Fibroblast of lung (primary cell): ENCODE measurements at regions not wholly inside any gene's neighbourhood (a gene's known extent, or its start where the extent isn't known, plus 50 kb on each side); places are given as distances from the start of the nearest gene placed in this dataset.
A peak's percentile ranks its signal among the peaks of the same experiment; 100 is the strongest.

Source experiments
- DNase-seq, 2 donors: peaks; one replicate each; pipeline versions ENCODE4 v3.0.0 to v3.0.0-alpha.2; 2010; ENCODE audit warnings: low read depth in 2 of 2
- H2AFZ ChIP-seq: 2 replicates; pipeline ENCODE4 v1.5.1; 2012; ENCODE audit warnings: low read length, control low read depth, inconsistent platforms
- H3K27ac ChIP-seq: 2 replicates; pipeline ENCODE4 v1.5.1; 2011; ENCODE audit warnings: low read length, control low read depth; ENCODE audit not compliant: insufficient read depth
- H3K27me3 ChIP-seq: 2 replicates; pipeline ENCODE4 v1.5.1; 2011; ENCODE audit warnings: mild to moderate bottlenecking, low read length; ENCODE audit not compliant: control insufficient read depth, insufficient read depth
- H3K36me3 ChIP-seq: 2 replicates; pipeline ENCODE4 v1.5.1; 2011; ENCODE audit warnings: low read length; ENCODE audit not compliant: control insufficient read depth, insufficient read depth
- H3K4me1 ChIP-seq: 2 replicates; pipeline ENCODE4 v1.5.1; 2011; ENCODE audit warnings: low read length; ENCODE audit not compliant: control insufficient read depth, insufficient read depth; ENCODE audit errors: extremely low read depth
- H3K4me2 ChIP-seq: 2 replicates; pipeline ENCODE4 v1.5.1; 2011; ENCODE audit warnings: low read length, control low read depth; ENCODE audit not compliant: insufficient read depth; ENCODE audit errors: extremely low read depth
- H3K4me3 ChIP-seq, 4 experiments: fragments of 200-600 bp in 1 of 4; sonication (generic) in 1 of 4; replicated peaks in 1 of 4; 2 replicates each; pipeline ENCODE4 v1.5.1; 2011 to 2016; ENCODE audit warnings: low read length in 4 of 4, low read depth in 3 of 4, mild to moderate bottlenecking in 3 of 4, control low read depth in 2 of 4, inconsistent platforms in 1 of 4, mixed read lengths in 1 of 4; ENCODE audit not compliant: insufficient read depth in 1 of 4; ENCODE audit errors: control extremely low read depth in 1 of 4
- H3K79me2 ChIP-seq: 2 replicates; pipeline ENCODE4 v1.5.1; 2012; ENCODE audit warnings: mild to moderate bottlenecking, low read length, inconsistent platforms; ENCODE audit not compliant: control insufficient read depth, insufficient read depth
- H3K9ac ChIP-seq: 2 replicates; pipeline ENCODE4 v1.5.1; 2011; ENCODE audit warnings: mild to moderate bottlenecking, low read length, control low read depth; ENCODE audit not compliant: insufficient read depth
- H3K9me3 ChIP-seq: 2 replicates; pipeline ENCODE4 v1.5.1; 2012; ENCODE audit warnings: low read depth, low read length; ENCODE audit not compliant: control insufficient read depth, insufficient read depth
- H4K20me1 ChIP-seq: 2 replicates; pipeline ENCODE4 v1.5.1; 2011; ENCODE audit warnings: low read length; ENCODE audit not compliant: control insufficient read depth, insufficient read depth; ENCODE audit errors: extremely low read depth
- CTCF ChIP-seq, 2 donors: IDR thresholded peaks in 1 of 2; conservative IDR thresholded peaks in 1 of 2; 1 replicate in 1 of 2; 2 replicates in 1 of 2; pipeline ENCODE4 v1.5.1; 2011 to 2012; ENCODE audit warnings: low read length in 2 of 2, control low read depth in 1 of 2, inconsistent platforms in 1 of 2, low read depth in 1 of 2, mild to moderate bottlenecking in 1 of 2
- EZH2 ChIP-seq: IDR thresholded peaks from 2 replicates; pipeline ENCODE4 v1.5.1; 2012; ENCODE audit warnings: low read length, control low read depth, mild to moderate bottlenecking; ENCODE audit errors: missing control alignments

- H3K79me2 ChIP-seq = no peaks in the 10 kb centered on the region
- no peaks in the 10 kb centered on the region for H3K36me3 ChIP-seq
- H2AFZ ChIP-seq = no peak overlapping the region
- no peak overlapping the region for H3K4me2 ChIP-seq
- H3K9me3 ChIP-seq = no peaks in the 10 kb centered on the region
- no peak overlapping the region for H3K4me3 ChIP-seq
- no peaks in the 10 kb centered on the region for H4K20me1 ChIP-seq
- DNase-seq = no peak
- no peak overlapping the region for H3K9ac ChIP-seq
- H3K27me3 ChIP-seq = no peaks in the 10 kb centered on the region
- peaks cover 2% of the 10 kb centered on the region for H3K4me1 ChIP-seq
- no peak for TF ChIP-seq CTCF (conservative IDR thresholded peaks at IDR 0.05 in 1 of 2, IDR thresholded peaks at IDR 0.05 in 1 of 2; ENCODE audit: low read depth in 1 of 2, low read length in 2 of 2)
- TF ChIP-seq EZH2 = no peak
- no peak overlapping the region for H3K27ac ChIP-seq
Observed at GRCh38 chr2:47238638-47239037, 62.3 kb upstream of the CALM2 start.

- Histone ChIP-seq H3K27me3 (no peaks in the 10 kb centered on the region), H3K27ac (no peak overlapping the region), H4K20me1 (no peaks in the 10 kb centered on the region), H3K4me2 (no peak overlapping the region), H3K79me2 (no peaks in the 10 kb centered on the region), H2AFZ (no peak overlapping the region), H3K4me1 (peaks cover 5% of the 10 kb centered on the region), H3K4me3 (no peak overlapping the region), H3K9ac (no peak overlapping the region), H3K36me3 (no peaks in the 10 kb centered on the region), H3K9me3 (no peaks in the 10 kb centered on the region)
- TF ChIP-seq EZH2 (no peak), CTCF (conservative IDR thresholded peaks at IDR 0.05 in 1 of 2, IDR thresholded peaks at IDR 0.05 in 1 of 2; ENCODE audit: low read depth in 1 of 2, low read length in 2 of 2) (no peak)
- peak; percentile 67 to 84 for DNase-seq
Observed at GRCh38 chr2:47237375-47238334, 61.3 kb upstream of the CALM2 start.

- no peak for DNase-seq
- H2AFZ ChIP-seq = no peak overlapping the region
Observed at GRCh38 chr2:47236503-47237215, 60.3 kb upstream of the CALM2 start.

More at GRCh38 chr2:47236503-47237215, 60.3 kb upstream of the CALM2 start:
- Histone ChIP-seq H3K27me3 (no peaks in the 10 kb centered on the region), H3K4me1 (peaks cover 5% of the 10 kb centered on the region), H3K4me3 (no peak overlapping the region), H3K36me3 (no peaks in the 10 kb centered on the region), H3K9ac (no peak overlapping the region), H3K27ac (no peak overlapping the region), H3K4me2 (no peak overlapping the region), H3K79me2 (no peaks in the 10 kb centered on the region), H4K20me1 (no peaks in the 10 kb centered on the region), H3K9me3 (no peaks in the 10 kb centered on the region)
- TF ChIP-seq CTCF (conservative IDR thresholded peaks at IDR 0.05 in 1 of 2, IDR thresholded peaks at IDR 0.05 in 1 of 2; ENCODE audit: low read depth in 1 of 2, low read length in 2 of 2) (no peak), EZH2 (no peak)
